Tibial nerve (tissue), 4 donors: ENCODE measurements at regions not wholly inside any gene's neighbourhood (a gene's known extent, or its start where the extent isn't known, plus 50 kb on each side); places are given as distances from the start of the nearest gene placed in this dataset.

ENCODE experiments used
- EP300 ChIP-seq, 2 donors: sonication (generic); formaldehyde crosslinking; IDR thresholded peaks; one replicate each; pipeline ENCODE4 v1.6.1; 2017; ENCODE audit warnings: antibody characterized with exemption in 2 of 2, mild to moderate bottlenecking in 1 of 2
- POLR2A ChIP-seq, 2 donors: fragments of 450-650 bp; IDR thresholded peaks; one replicate each; pipeline ENCODE4 v1.6.1; 2017; ENCODE audit warnings: antibody characterized with exemption in 2 of 2, mild to moderate bottlenecking in 2 of 2, moderate library complexity in 2 of 2
- TF ChIP-seq, protein P1 (sequence below), 5 experiments: fragments of 200-600 bp in 3 of 5; fragments of 450-650 bp in 2 of 5; sonication (generic) in 3 of 5; IDR thresholded peaks; one replicate each; pipeline ENCODE4 v1.5.1; 2016 to 2019; ENCODE audit warnings: antibody characterized with exemption in 5 of 5, mild to moderate bottlenecking in 3 of 5, moderate library complexity in 2 of 5

GRCh38 chr13:50587115-50587514 is 256.4 kb downstream of the DLEU7 start:
- TF ChIP-seq, protein P1, sequence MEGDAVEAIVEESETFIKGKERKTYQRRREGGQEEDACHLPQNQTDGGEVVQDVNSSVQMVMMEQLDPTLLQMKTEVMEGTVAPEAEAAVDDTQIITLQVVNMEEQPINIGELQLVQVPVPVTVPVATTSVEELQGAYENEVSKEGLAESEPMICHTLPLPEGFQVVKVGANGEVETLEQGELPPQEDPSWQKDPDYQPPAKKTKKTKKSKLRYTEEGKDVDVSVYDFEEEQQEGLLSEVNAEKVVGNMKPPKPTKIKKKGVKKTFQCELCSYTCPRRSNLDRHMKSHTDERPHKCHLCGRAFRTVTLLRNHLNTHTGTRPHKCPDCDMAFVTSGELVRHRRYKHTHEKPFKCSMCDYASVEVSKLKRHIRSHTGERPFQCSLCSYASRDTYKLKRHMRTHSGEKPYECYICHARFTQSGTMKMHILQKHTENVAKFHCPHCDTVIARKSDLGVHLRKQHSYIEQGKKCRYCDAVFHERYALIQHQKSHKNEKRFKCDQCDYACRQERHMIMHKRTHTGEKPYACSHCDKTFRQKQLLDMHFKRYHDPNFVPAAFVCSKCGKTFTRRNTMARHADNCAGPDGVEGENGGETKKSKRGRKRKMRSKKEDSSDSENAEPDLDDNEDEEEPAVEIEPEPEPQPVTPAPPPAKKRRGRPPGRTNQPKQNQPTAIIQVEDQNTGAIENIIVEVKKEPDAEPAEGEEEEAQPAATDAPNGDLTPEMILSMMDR (IDR thresholded peaks at IDR 0.05), result no peak
- TF ChIP-seq POLR2A (IDR thresholded peaks at IDR 0.05), result no peak
- TF ChIP-seq EP300 (IDR thresholded peaks at IDR 0.05), result no peak
